ENCODE measurements at regions not wholly inside any gene's neighbourhood (a gene's known extent, or its start where the extent isn't known, plus 50 kb on each side); places are given as distances from the start of the nearest gene placed in this dataset.

- no peaks in the 10 kb centered on the region for H3K79me2 ChIP-seq (ENCODE audit: insufficient read depth, low read length)
Measured at GRCh38 chr1:163006051-163006834, 62.9 kb upstream of the RGS4 start.

More at GRCh38 chr1:163006051-163006834, 62.9 kb upstream of the RGS4 start:
- Histone ChIP-seq H3K4me1 (ENCODE audit: insufficient read depth, low read length) (no peaks in the 10 kb centered on the region), H3K9ac (ENCODE audit: extremely low read depth, insufficient read length, low read length) (no peak overlapping the region), H2AFZ (ENCODE audit: low read length) (no peak overlapping the region), H4K5ac (ENCODE audit: insufficient read length, low read depth, low read length) (no peak overlapping the region), H3K18ac (ENCODE audit: insufficient read length, low read depth, low read length) (no peak overlapping the region), H3K9me3 (ENCODE audit: control insufficient read depth, low read depth, low read length) (no peaks in the 10 kb centered on the region), H2BK12ac (ENCODE audit: insufficient read length, low read depth, low read length) (no peak overlapping the region), H3K79me1 (ENCODE audit: insufficient read depth, low read depth, low read length, poor library complexity, severe bottlenecking) (no peaks in the 10 kb centered on the region), H4K8ac (replicated peaks; ENCODE audit: insufficient read length, low read depth, low read length) (no peak overlapping the region), H3K23ac (ENCODE audit: insufficient read length, low read depth, low read length) (no peak overlapping the region), H3K27me3 (ENCODE audit: insufficient read depth, low read length) (no peaks in the 10 kb centered on the region), H3K23me2 (ENCODE audit: insufficient read length, low read depth, low read length, poor library complexity, severe bottlenecking) (no peaks in the 10 kb centered on the region), H2AK5ac (ENCODE audit: insufficient read length, low read length) (no peak overlapping the region), H4K91ac (ENCODE audit: insufficient read length, low read depth, low read length) (no peak overlapping the region), H2BK5ac (ENCODE audit: insufficient read length, low read length) (no peak overlapping the region), H3T11ph (ENCODE audit: low read length) (no peak overlapping the region), H3K56ac (ENCODE audit: insufficient read length, low read depth, low read length) (no peak overlapping the region), H2BK20ac (ENCODE audit: low read depth, low read length, poor library complexity, severe bottlenecking) (no peak overlapping the region), H3K14ac (ENCODE audit: insufficient read depth, low read length) (no peak overlapping the region), H2BK120ac (ENCODE audit: low read depth, low read length, poor library complexity, severe bottlenecking) (no peak overlapping the region), H3K4ac (ENCODE audit: low read depth, low read length) (no peak overlapping the region), H4K20me1 (ENCODE audit: control insufficient read depth, insufficient read depth, insufficient read length) (no peaks in the 10 kb centered on the region), H3K4me2 (ENCODE audit: insufficient read depth, insufficient read length, low read length) (no peak overlapping the region), H3K27ac (ENCODE audit: insufficient read length, low read depth, low read length) (no peak overlapping the region), H2BK15ac (ENCODE audit: low read depth, low read length) (no peak overlapping the region)
- no peak overlapping the region for H3K4me3 Mint-ChIP-seq
- H3K36me3 Mint-ChIP-seq (ENCODE audit: insufficient read depth in 1 of 3, low read depth in 3 of 3), result no peaks in the 10 kb centered on the region
- no peak for DNase-seq
- H3K4me1 Mint-ChIP-seq, result no peaks in the 10 kb centered on the region
- TF ChIP-seq CTCF (conservative IDR thresholded peaks at IDR 0.05), result no peak
- H3K27me3 Mint-ChIP-seq (ENCODE audit: low read depth), result no peaks in the 10 kb centered on the region
- WGBS (ENCODE audit: extremely low coverage, insufficient read length, low lambda C conversion rate), result no CpG with 5 or more reads among the region's 10 CpGs
- H3K9me3 Mint-ChIP-seq, result no peaks in the 10 kb centered on the region
- no peak overlapping the region for H3K27ac Mint-ChIP-seq

All from H9 (cell line).